ENCODE measurements at regions not wholly inside any gene's neighbourhood (a gene's known extent, or its start where the extent isn't known, plus 50 kb on each side); places are given as distances from the start of the nearest gene placed in this dataset.
"Not testable (repeated sequence)": the region's sequence is repeated elsewhere in the genome, so short reads cannot be mapped to it uniquely, and the experiment has no call there.

DNA sequence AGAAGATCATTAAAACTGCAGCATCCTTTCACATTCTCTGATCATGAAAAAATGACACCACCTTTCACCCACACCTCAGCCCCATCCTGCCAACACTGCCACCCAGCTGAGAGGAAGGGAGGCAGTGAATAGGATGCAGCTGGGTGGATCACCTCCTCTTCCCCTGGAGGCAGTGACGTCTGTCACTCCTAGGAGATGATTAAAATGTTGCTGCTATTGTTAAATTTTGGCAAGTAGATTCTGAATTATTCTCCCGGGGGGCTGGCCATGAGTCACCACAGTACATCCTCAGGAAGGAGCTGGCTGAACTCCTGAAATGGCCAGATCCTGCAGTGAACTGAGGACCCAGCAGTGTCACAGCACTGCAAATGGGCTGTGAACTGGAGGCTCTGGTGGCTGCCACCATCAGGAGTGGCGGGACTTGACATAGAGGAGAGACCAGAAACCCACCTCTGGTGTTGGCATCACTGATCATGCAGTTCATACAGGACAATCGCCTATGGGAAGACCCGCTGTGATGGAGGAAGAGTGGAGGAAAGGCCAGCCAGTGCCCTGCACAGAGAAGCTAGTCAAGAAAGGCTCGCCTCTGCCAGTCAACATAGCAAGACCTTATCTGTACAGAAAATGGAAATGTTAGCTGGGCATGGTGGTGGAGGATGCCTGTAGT lies 199.1 kb downstream of the FAM43A start:
- DNase-seq, result no peak

DNA sequence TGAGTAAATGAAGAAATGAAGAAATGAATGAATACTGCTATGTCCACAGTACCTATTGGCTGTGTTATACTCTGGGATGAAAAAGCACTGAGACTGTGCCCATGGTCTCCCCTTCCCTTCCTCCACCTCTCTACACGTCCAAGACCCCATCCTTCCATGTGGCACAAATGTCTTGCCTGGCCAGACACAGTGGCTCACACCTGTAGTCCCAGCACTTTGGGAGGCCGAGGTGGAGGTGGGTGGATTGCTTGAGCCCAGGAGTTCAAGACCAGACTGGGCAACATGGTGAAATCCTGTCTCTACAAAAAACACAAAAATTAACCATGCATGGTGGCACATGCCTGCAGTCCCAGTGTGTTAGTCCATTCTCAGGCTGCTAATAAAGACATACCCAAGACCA lies 200.1 kb downstream of the FAM43A start:
- no peak for DNase-seq

DNA sequence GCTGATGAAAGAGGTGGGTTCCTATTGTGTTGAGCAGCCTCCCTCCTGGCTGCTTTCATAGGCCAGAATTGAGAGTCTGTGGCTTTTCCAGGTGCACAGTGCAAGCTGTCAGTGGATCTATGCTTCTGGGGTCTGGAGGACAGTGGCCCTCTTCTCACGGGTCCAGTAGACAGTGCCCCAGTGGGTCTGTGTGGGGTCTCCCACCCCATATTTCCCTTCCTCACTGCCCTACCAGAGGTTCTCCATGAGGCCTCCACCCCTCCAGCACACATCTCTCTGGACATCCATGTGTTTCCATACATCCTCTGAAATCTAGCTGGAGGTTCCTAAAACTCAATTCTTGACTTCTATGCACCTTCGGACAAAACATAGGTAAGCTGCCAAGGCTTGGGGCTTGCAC lies 201.2 kb downstream of the FAM43A start:
- no peak for DNase-seq

DNA sequence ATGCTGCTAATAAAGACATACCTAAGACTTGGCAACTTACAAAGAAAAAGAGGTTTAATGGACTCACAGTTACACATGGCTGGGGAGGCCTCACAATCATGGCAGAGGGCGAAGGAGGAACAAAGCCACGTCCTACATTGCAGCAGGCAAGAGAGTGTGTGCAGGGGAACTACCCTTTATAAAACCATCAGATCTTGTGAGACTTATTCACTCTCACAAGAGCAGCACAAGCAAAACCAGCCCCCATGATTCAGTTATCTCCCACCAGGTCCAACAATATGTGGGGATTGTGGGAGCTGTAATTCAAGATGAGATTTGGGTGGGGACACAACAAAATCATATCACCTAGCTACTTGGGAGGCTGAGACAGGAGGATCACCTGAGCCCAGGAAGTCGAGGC lies 202.4 kb downstream of the FAM43A start:
- DNase-seq, result not testable (repeated sequence)

DNA sequence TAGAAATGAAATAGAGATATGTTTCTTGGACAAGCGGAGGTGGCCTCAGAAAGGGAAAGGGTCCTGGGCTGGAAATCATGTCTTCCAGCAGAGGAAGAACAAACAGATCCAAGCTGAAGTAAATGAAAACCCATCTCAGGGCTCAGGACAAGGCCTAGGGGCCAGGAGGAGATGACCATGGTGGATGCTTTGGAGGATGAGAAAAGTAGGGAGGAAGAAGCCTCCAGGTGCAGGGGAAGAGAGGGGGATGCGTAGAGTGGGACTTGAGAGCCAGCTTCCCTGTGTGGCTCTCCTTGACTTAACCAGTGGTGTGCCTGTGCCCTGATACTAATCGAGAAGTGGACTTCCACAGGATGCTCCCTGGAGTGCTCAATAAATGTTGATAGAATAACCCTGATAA lies 203.2 kb downstream of the FAM43A start:
- DNase-seq, result no peak

DNA sequence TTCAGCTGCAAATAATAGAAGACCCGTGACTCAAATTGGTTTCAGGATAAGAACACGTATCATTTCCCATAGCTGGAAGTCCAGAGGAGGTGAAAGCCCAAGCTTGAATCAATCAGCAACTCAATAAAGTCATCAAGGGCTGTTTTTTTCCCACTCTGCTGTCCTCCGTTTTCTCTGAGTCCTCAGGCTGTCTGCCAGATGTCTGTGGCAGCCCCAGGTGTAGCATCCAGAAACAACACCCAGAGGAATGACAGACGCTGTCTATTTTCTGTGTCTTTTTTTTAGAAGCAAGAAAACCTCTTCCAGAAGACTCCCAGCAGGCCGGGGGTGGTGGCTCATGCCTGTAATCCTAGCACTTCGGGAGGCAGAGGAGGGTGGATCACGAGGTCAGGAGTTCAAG lies 204.4 kb downstream of the FAM43A start:
- DNase-seq, result no peak

DNA sequence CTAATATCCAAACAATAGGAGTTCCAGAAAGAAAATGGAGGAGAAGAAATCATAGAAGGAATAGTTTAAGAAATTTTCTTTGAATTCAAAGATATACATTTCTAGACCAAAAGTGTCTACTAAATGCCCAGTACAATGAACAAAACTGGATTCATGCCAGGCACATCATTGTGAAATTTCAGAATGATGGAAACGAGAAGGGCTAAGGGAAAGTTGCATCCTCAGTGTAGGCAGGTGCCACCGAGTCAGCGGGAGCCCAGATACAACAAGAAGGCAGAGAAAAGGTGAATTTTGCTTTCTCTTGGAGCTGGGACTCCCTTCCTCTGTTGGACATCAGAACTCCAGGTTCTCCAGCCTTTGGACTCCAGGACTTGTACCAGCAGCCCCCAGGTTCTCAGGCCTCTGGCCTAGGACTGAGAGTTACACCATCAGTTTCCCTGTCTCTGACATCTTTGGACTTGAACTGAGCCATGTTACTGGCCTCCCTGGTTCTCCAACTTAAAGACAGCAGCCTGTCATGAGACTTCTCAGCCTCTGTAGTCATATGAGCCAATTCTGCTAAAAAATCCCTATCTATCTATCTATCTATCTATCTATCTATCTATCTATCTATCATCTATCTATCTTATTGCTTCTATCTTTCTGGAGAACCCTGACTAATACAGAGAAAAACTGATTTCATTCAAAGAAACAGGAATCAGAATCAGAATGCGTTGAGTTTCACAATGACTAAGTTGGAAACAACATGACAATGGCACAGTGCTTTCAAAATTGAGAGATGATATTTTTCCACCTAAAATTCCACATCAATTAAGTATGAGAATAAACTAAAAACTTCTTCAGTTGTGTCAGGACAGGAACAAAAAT lies 207.7 kb downstream of the FAM43A start:
- DNase-seq, result no peak

DNA sequence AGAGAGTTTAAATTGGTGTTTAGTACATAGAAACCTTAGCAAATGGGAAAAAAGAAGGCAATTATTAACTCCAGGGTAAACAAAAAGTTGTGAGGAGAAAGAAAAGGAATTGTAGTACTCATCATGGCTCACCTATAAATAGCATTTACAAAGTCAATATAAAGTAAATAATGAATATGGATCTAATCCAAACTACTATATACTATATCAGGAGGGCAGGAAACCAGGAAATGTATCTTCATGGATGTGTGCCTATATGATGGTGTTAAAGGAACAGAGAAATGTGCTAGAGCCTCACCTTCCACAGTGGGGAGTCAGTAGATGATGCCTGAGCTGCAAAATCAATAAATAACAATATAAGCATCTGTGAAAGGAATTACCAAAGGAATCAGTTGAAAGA lies 208.9 kb downstream of the FAM43A start:
- DNase-seq, result no peak

DNA sequence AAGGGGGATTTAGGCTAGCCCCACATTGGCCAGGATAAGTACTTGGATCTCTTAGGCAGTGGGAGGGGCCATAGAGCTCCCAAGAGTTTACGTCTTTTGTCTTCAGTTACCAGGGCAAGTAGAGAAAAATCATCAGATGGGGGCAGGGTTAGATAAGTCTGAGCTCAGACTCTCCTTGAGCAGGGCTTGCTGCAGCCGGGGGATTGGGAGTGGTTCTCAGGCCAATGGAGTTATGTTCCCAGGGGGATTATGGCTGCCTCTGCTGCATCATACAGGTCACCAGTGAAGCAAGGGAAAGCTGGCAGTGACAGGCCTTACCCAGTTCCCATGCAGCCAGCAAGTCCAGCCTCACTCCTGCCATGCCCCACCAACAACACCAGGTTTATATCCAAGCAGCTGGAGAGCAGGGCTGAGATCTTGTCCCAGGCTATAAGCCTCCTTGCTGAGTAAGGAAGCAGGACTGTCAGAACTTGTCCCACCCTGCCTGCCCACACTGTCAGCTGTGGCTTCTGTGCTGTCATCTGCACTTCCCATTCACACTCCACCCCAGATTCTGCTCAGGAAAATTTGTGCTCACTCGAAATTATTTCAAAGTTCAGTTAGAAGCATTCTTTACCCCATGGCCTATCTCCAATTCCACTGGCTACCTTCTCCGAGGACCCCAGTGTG lies 215.3 kb downstream of the FAM43A start:
- no peak for DNase-seq

DNA sequence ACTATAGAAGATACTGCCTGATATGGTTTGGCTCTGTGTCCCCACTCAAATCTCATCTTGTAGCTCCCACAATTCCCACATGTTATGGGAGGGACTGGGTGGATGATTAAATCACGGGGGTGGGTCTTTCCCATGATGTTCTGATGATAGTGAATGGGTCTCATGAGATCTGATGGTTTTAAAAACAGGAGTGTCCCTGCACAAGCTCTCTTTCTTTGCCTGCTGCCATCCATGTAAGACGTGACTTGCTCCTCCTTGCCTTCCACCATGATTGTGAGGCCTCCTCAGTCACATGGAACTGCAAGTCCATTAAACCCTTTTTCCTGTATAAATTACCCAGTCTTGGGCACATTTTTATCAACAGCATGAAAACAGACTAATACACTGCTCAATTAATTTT lies 217.8 kb downstream of the FAM43A start:
- not testable (repeated sequence) for DNase-seq

DNA sequence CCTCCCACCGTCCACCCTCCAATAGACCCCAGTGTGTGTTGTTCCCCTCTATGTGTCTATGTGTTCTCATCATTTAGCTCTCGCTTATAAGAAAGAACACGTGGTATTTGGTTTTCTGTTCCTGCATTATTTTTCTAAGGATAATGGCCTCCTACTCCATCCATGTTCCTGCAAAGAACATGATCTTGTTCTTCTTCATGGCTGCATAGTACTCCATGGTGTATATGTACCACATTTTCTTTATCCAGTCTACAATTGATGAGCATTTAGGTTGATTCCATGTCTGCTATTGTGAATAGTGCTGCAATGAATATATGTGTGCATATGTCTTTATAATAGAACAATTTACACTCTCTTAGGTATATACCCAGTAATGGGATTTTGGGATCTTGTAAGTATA lies 219.3 kb downstream of the FAM43A start:
- DNase-seq, result not testable (repeated sequence)

DNA sequence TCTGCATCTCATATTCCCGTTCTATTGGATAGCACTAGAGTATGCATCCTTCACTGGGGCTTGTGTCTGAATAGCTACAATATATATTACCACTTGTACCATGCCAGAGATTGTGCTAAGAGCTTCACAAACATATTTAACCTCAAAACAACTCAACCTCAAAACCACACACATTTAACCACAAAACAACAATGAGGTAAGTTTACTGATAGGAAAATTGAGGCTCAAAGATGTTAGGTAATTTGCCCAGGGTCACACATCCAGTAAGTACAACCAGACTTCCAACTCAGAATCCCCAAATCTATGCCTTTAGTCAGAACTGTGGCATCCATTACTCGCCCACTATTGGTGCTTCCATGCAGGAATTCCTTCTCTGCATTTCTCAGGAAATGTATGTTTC lies 220.0 kb downstream of the FAM43A start:
- no peak for DNase-seq

DNA sequence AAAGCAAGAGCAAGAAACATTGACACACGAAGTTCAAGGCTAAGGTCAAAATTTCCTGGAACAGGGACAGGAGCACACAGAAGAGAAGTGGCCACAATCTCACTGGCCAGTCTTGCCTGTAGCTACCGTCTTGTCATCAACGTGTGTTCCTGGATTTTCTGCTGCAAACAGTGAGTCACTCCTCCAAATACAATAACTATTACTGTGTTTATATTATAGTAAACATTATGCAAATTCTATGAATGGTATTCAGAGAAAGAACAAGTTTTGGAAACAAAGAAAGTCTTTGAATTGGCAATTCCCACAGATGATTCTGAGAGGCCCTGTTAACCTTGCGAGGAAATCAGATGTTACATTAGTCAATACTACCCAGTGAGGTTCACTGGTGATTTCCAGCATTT lies 220.5 kb downstream of the FAM43A start:
- DNase-seq, result no peak

DNA sequence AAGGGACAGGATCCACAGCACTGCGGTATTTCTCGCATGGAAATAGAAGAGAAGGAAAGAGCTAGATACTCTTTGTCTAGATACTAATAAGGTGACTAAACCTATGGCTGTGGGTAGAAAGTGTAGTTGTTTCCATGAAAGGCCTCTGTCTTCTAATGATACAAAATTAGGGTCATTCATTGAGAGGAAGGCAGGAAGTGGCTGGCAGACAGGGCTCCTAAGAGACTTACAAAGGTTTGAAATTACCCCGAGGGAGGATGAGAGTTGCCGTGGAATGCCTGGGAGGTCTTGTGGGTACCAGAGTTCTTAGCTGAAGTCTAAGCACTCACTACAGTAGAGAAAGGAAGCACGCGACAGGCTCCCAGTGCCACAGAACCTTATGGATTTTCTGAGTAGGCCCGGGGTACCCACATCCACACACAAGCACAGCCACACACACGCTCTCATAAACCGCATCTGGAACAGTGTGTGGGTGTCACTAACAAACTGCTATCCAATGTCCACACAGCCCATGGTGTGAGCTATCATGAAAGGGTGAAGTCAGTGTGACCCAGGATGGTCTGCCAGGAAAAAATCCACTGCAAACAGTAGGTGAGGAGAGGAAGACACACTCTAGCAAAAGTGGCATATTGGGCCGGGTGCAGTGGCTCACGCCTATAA lies 221.4 kb downstream of the FAM43A start:
- DNase-seq, result no peak

DNA sequence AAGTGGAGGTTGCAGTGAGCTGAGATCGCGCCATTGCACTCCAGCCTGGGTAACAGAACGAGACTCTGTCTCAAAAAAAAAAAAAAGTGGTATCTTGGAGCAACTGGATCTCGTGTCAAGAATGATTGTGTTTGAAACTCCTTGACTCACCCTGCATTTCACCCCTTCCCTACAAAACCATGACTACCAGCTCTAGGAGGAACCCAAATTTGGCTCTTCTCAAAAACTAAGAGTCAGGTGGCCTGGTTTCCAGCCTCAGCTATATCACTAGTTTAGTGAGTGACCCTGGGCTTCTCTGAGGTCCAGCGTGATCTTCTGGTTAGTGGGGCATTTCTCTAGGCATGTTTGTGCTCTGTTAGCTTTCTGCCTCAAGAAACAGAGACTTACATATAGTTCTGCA lies 222.1 kb downstream of the FAM43A start:
- no peak for DNase-seq

DNA sequence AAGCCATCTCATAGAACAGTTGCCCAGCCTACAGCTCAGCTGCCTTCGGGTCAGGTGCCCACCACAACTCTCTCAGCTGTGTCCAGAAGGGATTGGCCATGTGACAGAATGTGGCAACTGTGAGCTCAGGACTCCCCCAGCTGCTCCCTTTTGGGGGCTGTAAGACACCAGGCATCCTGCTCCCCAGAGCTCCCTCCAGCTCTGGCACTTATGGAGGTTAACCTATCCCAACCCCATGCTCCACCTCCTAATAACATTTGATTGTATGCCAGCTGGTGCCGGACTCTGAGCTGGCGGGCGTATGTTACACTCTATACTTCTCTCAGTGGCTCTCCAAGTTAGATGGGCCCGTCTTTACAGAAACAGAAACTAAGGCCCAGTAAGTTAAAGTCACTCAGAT lies 222.8 kb downstream of the FAM43A start:
- no peak for DNase-seq

DNA sequence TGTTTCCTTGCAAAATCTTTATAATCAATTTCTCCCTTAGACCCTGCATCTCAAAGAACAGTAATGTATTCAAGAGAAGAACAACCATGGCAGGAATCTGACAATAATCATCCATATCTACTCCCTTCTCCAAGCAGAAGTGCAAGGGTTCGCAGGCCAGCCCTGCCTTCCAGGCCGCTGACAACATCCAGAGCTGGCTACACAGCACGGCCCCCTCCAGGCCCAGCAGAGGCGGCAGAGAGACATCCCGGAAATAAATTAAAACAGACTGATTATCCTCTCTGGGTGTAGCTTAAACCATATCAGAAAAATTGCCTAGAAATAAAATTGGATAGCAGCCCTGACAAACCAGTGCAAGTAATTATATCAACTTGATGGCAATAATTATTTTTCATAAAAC lies 223.3 kb downstream of the FAM43A start:
- no peak for DNase-seq

DNA sequence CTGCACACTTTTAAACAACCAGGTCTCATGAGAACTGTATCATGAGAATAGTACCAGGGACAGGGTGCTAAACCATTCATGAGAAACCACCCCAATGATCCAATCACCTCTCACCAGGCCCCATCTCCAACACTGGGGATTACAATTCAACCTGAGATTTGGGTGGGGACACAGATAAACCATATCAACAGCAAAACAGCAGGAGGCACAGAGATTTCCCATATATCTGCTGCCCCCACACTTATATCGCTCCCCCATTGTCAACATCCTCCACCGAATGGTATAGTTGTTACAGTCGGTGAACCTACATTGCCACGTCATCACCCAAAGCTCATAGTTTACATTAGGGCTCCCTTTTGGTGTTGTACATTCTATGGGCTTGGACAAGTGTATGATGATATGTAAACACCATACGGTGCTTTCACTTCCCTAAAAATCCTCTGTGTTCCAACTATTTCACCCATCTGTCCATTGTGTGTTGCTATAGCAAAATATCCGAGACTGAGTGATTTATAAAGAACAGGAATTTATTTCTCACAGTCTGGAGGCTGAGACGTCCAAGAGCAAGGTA lies 224.8 kb downstream of the FAM43A start:
- no peak for DNase-seq

DNA sequence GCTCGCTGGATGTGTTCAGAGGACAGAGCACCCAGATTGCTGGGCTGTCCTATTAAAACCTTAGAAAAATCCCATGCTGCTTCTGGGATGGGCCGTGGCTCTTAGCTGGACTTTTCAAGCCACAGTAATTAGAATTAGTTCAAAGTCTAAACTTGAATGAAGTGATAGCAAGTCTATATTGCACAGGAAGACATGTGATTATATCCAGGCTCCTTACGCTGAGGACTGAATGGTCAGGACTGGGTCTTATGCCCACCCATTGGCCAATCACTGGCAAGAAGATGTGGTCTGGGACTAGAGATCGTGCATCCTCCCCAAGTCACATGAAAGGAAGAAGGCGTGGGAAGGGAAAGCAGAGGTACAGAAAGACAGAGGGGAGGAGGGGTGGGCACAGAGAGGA lies 227.6 kb downstream of the FAM43A start:
- DNase-seq, result no peak

DNA sequence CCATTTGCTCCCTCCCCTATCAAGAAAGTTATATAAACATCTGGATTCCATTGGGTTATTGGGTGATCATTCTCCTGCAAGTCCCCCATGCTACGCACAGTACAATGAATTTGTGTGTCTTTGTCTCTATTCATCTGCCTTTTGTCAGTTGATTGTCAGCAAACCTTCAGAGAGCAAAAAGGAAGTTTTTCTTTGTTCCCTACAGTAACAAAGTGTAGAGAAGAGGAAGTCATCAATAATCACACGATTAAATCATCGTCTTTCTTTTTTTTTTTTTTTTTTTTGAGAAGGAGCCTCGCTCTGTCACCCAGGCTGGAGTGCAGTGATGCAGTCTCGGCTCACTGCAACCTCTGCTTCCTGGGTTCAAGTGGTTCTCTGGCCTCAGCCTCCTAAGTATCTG lies 239.2 kb downstream of the FAM43A start:
- DNase-seq, result not testable (repeated sequence)

DNA sequence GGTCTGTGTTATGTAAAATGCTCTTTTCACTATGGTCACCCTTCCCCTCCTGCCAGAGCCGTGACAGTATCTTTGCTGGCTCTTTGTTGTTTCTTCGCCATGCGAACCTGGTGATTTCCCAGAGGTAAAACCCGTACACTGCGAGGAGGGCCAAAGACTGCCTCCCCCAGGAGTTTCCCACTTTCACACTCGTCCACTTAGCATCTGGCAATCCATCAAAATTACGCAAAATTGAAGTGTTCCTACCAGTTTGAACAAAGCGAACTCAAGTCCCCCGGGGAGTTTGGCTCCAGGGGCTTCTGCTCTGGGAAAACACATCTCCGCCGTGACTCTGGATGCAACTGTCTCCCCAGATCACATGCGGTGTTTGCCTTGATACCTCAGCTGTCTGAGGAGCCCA lies 239.9 kb downstream of the FAM43A start:
- DNase-seq, result no peak

DNA sequence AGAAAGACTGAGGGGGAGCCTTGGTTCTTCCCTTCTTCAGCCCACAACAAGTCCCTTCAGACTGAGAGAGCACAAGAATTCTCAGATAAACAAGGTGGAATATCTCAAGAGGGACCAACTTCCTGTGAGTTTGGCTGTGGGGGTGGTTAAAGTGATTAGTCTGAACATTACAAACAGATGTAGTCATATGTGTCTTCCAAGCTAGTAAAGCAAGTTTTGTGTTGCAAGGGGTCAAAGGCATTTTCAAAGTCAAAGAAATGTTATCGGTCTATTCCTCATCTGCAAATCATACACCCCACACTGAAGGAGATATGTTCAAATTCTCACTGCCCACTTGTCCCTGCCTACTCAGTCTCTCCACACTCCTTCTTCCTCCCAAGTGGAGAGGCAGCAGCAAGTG lies 242.5 kb downstream of the FAM43A start:
- DNase-seq, result no peak
